Calu3 (cell line): ENCODE measurements at regions not wholly inside any gene's neighbourhood (a gene's known extent, or its start where the extent isn't known, plus 50 kb on each side); places are given as distances from the start of the nearest gene placed in this dataset.

Source experiments
- BruUV-seq: library from RNA; stranded (reverse); fragments of 400-500 nt; replicated peaks from 2 replicates; lab custom pipeline; 2021; lab: Mats Ljungman, UMichigan
- CTCF ChIA-PET: fragments of 300-600 bp; sonication (Branson Sonifier 250); formaldehyde crosslinking; loops from one replicate; lab custom pipeline; 2022; ENCODE audit warnings: antibody characterized with exemption; lab: Charles Lee
- DNase-seq: peaks from one replicate; pipeline ENCODE4 v3.0.0; 2022
- H3K27ac Mint-ChIP-seq: one replicate; pipeline ENCODE4 v1.8.0; 2022; ENCODE audit warnings: mixed read lengths; ENCODE audit not compliant: unreplicated experiment
- H3K27me3 Mint-ChIP-seq: one replicate; pipeline ENCODE4 v1.8.0; 2022; ENCODE audit warnings: mixed read lengths; ENCODE audit not compliant: unreplicated experiment
- H3K36me3 Mint-ChIP-seq: one replicate; pipeline ENCODE4 v1.8.0; 2022; ENCODE audit warnings: mild to moderate bottlenecking, moderate library complexity, mixed read lengths; ENCODE audit not compliant: insufficient read depth, unreplicated experiment
- H3K4me1 Mint-ChIP-seq: one replicate; pipeline ENCODE4 v1.8.0; 2022; ENCODE audit warnings: mild to moderate bottlenecking, low read depth, mixed read lengths; ENCODE audit not compliant: unreplicated experiment
- H3K4me3 Mint-ChIP-seq: one replicate; pipeline ENCODE4 v1.8.0; 2022; ENCODE audit warnings: mild to moderate bottlenecking, low read depth, moderate library complexity, mixed read lengths; ENCODE audit not compliant: unreplicated experiment
- H3K9me3 Mint-ChIP-seq: one replicate; pipeline ENCODE4 v1.8.0; 2022; ENCODE audit warnings: low read depth, mixed read lengths; ENCODE audit not compliant: unreplicated experiment
- CTCF ChIP-seq: fragments of 200-600 bp; IDR thresholded peaks from one replicate; pipeline ENCODE4 v1.8.0; 2022; ENCODE audit warnings: antibody characterized with exemption; ENCODE audit not compliant: unreplicated experiment
- intact Hi-C: fragments of 100-400 bp; cut with micrococcal nuclease; formaldehyde crosslinking; loops from one replicate; pipeline ENCODE4 v1.10.0; 2022; ENCODE audit not compliant: unreplicated experiment

GRCh38 chr19:56966225-56966696, 125.7 kb upstream of the PEG3 start:
- BruUV-seq, result no TSS peak

DNA sequence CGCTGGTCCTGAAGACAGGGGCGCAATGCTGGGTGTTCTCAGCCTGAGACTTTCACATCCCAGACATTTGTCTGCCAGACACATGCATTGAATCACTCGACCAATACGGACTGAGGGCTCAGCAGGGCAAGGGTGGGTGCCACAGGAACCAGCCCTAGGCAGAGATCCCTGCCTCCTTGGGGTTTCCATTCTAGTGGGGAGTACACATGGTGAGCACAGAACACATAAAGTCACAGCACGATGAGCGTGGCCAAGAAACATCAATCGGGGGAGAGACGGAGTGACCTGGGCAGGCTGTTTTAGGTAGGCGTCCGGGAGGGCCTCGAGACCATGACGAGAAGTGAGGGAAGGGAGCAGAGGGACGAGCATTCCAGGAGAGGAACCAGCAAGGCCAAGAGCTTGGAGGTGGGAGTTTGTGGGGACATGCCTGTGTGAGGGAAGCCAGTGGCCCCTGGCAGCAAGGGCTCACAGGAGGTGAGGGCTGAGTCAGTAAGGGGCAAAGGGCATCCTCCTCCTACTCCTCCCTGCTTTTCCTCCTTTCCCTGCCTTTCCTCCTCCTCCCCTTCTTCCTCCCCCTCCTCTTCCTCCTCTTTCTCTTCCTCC, 126.3 kb upstream of the PEG3 start:
- BruUV-seq, result no TSS peak
- Mint-ChIP-seq H3K36me3 (no peaks in the 10 kb centered on the region), H3K9me3 (peaks cover 23% of the 10 kb centered on the region), H3K4me3 (no peak overlapping the region), H3K27ac (no peak overlapping the region), H3K27me3 (no peaks in the 10 kb centered on the region), H3K4me1 (no peaks in the 10 kb centered on the region)
- TF ChIP-seq CTCF, result no peak
- DNase-seq, result no peak
- intact Hi-C loops, result no loop called here
- CTCF ChIA-PET, result no interaction called here

More at GRCh38 chr19:56966225-56966696, 125.7 kb upstream of the PEG3 start:
- TF ChIP-seq CTCF, result no peak
- Mint-ChIP-seq H3K9me3 (peaks cover 24% of the 10 kb centered on the region), H3K36me3 (no peaks in the 10 kb centered on the region), H3K27me3 (no peaks in the 10 kb centered on the region), H3K4me1 (no peaks in the 10 kb centered on the region), H3K4me3 (no peak overlapping the region), H3K27ac (no peak overlapping the region)
- CTCF ChIA-PET, result no interaction called here
- intact Hi-C loops, result no loop called here
- no peak for DNase-seq

GRCh38 chr19:56969156-56969555, 128.6 kb upstream of the PEG3 start:
- intact Hi-C loops, result no loop called here
- no peaks in the 10 kb centered on the region for H3K36me3 Mint-ChIP-seq
- H3K27me3 Mint-ChIP-seq, result no peaks in the 10 kb centered on the region
- no peak overlapping the region for H3K27ac Mint-ChIP-seq
- H3K4me3 Mint-ChIP-seq, result no peak overlapping the region
- DNase-seq, result no peak
- H3K4me1 Mint-ChIP-seq, result no peaks in the 10 kb centered on the region
- no peak for TF ChIP-seq CTCF
- BruUV-seq, result no TSS peak
- CTCF ChIA-PET, result interaction anchor here (0.7 kb wide), 1 partner anchor 15 kb away, joined by 7 read pairs; no protein-coding TSS in a partner anchor
- peaks cover 18% of the 10 kb centered on the region for H3K9me3 Mint-ChIP-seq

DNA sequence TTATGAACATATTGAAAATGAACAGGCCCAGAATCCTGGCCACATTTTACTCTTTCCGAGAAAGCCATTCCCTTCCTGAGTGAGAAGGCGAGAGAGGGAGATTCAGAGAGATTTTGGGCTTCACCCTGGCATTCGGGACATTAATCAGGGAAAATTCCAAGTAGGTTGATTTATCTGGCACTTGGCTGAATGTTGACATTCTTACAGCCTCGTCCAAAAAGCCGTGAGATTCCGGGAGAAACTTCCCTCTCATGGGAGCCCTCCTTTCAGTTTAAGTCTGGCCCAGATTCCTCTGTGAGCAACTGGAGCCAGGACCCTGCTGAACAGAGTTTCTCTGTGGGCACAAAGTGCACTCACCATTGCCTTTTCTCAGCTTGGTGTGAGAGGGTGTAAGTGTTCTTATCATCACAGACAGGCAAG, 129.2 kb upstream of the PEG3 start:
- no peak for DNase-seq
- no TSS peak for BruUV-seq
- CTCF ChIA-PET, result no interaction called here
- Mint-ChIP-seq H3K36me3 (no peaks in the 10 kb centered on the region), H3K9me3 (peaks cover 20% of the 10 kb centered on the region), H3K27me3 (no peaks in the 10 kb centered on the region), H3K4me3 (no peak overlapping the region), H3K4me1 (no peaks in the 10 kb centered on the region), H3K27ac (no peak overlapping the region)
- intact Hi-C loops, result no loop called here
- TF ChIP-seq CTCF, result no peak
